Fibroblast of the aortic adventitia (primary cell): ENCODE measurements at regions not wholly inside any gene's neighbourhood (a gene's known extent, or its start where the extent isn't known, plus 50 kb on each side); places are given as distances from the start of the nearest gene placed in this dataset.

ENCODE experiments used
- DNase-seq: peaks from one replicate; pipeline ENCODE4 v3.0.0-alpha.2; 2010; ENCODE audit warnings: low read depth
- H3K4me3 ChIP-seq: 2 replicates; pipeline ENCODE4 v1.5.1; 2011; ENCODE audit warnings: low read depth, mild to moderate bottlenecking, control low read depth, low read length, moderate library complexity
- CTCF ChIP-seq: IDR thresholded peaks from 2 replicates; pipeline ENCODE4 v1.5.1; 2011; ENCODE audit warnings: mild to moderate bottlenecking, low read length, control low read depth, inconsistent platforms; ENCODE audit not compliant: insufficient read depth

DNA sequence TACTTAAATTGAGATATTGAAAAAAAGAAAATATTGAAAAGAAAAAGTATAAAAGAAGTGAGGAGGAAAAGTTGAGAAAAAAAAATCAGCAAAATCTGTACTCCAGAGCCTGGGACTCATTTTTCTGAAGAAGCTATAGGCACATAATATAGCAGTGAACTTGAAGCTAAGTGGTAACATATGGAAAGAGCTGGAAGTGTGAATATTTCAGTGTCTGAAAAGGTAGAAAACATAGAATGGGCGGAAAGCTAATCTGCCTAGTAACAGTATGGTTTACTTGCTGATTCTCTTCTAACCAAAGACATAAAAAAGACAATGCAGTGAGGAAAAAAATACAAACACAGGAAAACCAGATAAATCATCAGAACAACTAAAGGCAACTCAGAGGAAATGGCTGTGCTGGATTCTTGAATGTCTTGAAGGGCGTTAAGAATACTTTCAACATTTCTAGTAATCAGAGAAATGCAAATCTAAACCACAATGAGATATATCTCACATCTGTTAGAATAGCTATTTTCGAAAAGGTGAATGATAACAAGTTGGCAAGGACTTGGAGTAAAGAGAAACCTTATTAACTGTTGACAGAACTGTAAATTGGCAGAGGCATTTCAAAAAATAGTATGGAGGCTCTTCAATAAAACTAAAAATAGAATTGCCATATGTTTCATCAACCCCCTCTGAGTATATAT, 784.6 kb downstream of the LRFN5 start:
- no peak for DNase-seq
- no peak for TF ChIP-seq CTCF
- no peak overlapping the region for H3K4me3 ChIP-seq

DNA sequence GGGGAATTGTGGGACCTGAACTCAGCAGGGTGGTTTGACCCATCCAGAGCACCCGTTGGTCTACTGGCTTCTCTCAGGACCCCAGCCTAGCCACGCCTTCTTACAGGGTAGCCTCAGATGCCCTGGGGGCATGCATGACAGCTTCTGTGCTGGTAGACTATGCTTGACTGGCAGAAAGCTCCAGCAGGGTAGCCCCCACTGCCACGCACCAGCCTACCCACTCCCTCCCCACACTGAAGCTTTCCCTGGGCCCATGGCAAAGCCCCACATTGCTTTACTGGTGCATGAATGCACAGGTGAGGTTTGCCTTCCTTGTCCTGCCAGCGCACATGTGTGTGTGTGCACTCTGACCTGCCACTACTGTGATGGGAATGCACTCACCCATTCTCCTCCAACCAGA, 772.2 kb downstream of the LRFN5 start:
- H3K4me3 ChIP-seq, result no peak overlapping the region
- no peak for TF ChIP-seq CTCF
- no peak for DNase-seq

DNA sequence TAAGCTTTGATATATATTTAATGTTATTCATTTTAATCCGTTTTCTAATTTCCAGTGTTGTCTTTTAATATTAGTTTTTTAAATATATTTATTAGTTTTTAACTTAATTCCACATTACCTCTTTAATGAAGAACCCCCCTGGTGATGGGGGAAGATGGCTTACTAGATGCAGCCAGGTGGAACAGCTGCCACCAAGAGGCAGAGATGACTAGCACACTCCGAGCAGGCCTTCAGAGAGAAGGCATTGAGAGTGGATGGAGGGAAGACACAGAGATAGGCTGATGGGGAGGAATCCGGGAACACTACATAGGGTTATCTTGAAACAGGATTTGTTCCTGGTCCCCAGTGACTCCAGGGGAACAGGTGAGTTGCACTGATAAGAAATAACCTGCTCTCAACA, 771.6 kb downstream of the LRFN5 start:
- DNase-seq, result no peak
- TF ChIP-seq CTCF, result no peak
- H3K4me3 ChIP-seq, result no peak overlapping the region

- DNase-seq, result no peak
Measured at GRCh38 chr14:42374332-42374731, 767.7 kb downstream of the LRFN5 start.

GRCh38 chr14:42370056-42370455, 763.4 kb downstream of the LRFN5 start:
- TF ChIP-seq CTCF, result no peak
- no peak overlapping the region for H3K4me3 ChIP-seq
- DNase-seq, result no peak

More at GRCh38 chr14:42374332-42374731, 767.7 kb downstream of the LRFN5 start:
- TF ChIP-seq CTCF, result no peak
- no peak overlapping the region for H3K4me3 ChIP-seq

DNA sequence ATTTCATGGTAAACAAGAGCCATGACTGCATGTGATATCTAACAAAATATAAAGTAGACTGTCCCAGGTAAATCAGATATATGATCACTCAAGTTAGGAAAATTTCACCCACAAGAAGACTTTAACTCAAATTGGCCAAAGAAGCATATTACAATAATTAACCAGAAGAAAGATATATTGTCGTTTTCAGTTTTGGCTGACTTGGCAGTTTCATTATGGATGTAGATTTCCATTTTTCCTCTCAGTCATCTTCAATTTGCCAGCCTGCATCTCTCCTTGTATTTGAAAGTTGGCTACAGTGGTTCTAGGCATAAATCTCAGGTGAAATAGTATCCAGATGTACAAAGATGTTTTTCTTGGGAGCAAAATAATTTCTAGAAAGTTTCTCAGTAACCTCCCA, 761.6 kb downstream of the LRFN5 start:
- TF ChIP-seq CTCF, result no peak

DNA sequence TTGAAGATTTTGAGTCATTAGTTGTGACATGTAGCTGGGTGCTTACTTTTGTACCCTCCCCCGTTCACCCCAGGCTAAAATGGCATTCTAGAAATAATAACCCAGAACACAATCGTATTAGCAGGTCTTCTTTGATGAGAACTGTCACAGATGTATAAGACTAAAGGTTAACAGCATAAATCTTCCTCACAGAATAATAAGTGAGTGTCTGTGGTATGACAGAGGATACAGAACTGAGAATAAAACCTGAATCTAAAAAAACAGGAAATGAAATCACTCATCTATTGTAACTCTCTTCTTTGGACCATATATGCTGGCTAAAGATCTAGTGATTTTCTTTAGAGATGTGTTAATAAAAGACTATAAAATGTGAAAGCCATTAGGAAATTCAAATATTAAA, 746.6 kb downstream of the LRFN5 start:
- no peak for TF ChIP-seq CTCF
- DNase-seq, result no peak
- H3K4me3 ChIP-seq, result no peak overlapping the region

More for the DNA sequence above, 761.6 kb downstream of the LRFN5 start:
- DNase-seq, result no peak
- no peak overlapping the region for H3K4me3 ChIP-seq
